Glutamatergic neuron (in vitro differentiated cells): ENCODE measurements at regions not wholly inside any gene's neighbourhood (a gene's known extent, or its start where the extent isn't known, plus 50 kb on each side); places are given as distances from the start of the nearest gene placed in this dataset.

ENCODE experiments used
- DNase-seq: peaks from one replicate; pipeline ENCODE4 v3.0.0; 2022
- H3K27ac Mint-ChIP-seq: one replicate; pipeline ENCODE4 v1.8.0; 2020; ENCODE audit warnings: mild to moderate bottlenecking, mixed read lengths, inconsistent platforms; ENCODE audit not compliant: unreplicated experiment
- H3K27me3 Mint-ChIP-seq: one replicate; pipeline ENCODE4 v1.8.0; 2020; ENCODE audit warnings: mild to moderate bottlenecking, moderate library complexity, mixed read lengths, inconsistent platforms; ENCODE audit not compliant: unreplicated experiment
- H3K36me3 Mint-ChIP-seq: one replicate; pipeline ENCODE4 v1.8.0; 2020; ENCODE audit warnings: mild to moderate bottlenecking, mixed read lengths, inconsistent platforms; ENCODE audit not compliant: unreplicated experiment
- H3K4me1 Mint-ChIP-seq: one replicate; pipeline ENCODE4 v1.8.0; 2020; ENCODE audit warnings: mild to moderate bottlenecking, low read depth, mixed read lengths, inconsistent platforms; ENCODE audit not compliant: unreplicated experiment
- H3K4me3 Mint-ChIP-seq: one replicate; pipeline ENCODE4 v1.8.0; 2020; ENCODE audit warnings: mild to moderate bottlenecking, mixed read lengths, inconsistent platforms; ENCODE audit not compliant: unreplicated experiment
- H3K9me3 Mint-ChIP-seq: one replicate; pipeline ENCODE4 v1.8.0; 2020; ENCODE audit warnings: mild to moderate bottlenecking, moderate library complexity, mixed read lengths, inconsistent platforms; ENCODE audit not compliant: unreplicated experiment
- TF ChIP-seq, protein P1 (sequence below): fragments of 200-600 bp; sonication (generic); IDR thresholded peaks from one replicate; pipeline ENCODE4 v1.5.0; 2021; ENCODE audit not compliant: partially characterized antibody, unreplicated experiment

- Mint-ChIP-seq H3K27me3 (no peaks in the 10 kb centered on the region), H3K9me3 (no peaks in the 10 kb centered on the region), H3K4me3 (no peak overlapping the region), H3K4me1 (peaks cover 14% of the 10 kb centered on the region), H3K36me3 (no peaks in the 10 kb centered on the region), H3K27ac (no peak overlapping the region)
- DNase-seq, result no peak
- TF ChIP-seq, protein P1, sequence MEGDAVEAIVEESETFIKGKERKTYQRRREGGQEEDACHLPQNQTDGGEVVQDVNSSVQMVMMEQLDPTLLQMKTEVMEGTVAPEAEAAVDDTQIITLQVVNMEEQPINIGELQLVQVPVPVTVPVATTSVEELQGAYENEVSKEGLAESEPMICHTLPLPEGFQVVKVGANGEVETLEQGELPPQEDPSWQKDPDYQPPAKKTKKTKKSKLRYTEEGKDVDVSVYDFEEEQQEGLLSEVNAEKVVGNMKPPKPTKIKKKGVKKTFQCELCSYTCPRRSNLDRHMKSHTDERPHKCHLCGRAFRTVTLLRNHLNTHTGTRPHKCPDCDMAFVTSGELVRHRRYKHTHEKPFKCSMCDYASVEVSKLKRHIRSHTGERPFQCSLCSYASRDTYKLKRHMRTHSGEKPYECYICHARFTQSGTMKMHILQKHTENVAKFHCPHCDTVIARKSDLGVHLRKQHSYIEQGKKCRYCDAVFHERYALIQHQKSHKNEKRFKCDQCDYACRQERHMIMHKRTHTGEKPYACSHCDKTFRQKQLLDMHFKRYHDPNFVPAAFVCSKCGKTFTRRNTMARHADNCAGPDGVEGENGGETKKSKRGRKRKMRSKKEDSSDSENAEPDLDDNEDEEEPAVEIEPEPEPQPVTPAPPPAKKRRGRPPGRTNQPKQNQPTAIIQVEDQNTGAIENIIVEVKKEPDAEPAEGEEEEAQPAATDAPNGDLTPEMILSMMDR, result no peak
These were observed 65.4 kb downstream of the SPATA31C2 start for GRCh38 chr9:88072831-88073375.

GRCh38 chr9:88071331-88071730 is 66.9 kb downstream of the SPATA31C2 start:
- no peaks in the 10 kb centered on the region for H3K9me3 Mint-ChIP-seq
- H3K27me3 Mint-ChIP-seq, result peaks cover 3% of the 10 kb centered on the region
- TF ChIP-seq, protein P1, result no peak
- H3K4me1 Mint-ChIP-seq, result peaks cover 9% of the 10 kb centered on the region
- no peaks in the 10 kb centered on the region for H3K36me3 Mint-ChIP-seq
- H3K4me3 Mint-ChIP-seq, result no peak overlapping the region
- no peak overlapping the region for H3K27ac Mint-ChIP-seq
- DNase-seq, result no peak

DNA sequence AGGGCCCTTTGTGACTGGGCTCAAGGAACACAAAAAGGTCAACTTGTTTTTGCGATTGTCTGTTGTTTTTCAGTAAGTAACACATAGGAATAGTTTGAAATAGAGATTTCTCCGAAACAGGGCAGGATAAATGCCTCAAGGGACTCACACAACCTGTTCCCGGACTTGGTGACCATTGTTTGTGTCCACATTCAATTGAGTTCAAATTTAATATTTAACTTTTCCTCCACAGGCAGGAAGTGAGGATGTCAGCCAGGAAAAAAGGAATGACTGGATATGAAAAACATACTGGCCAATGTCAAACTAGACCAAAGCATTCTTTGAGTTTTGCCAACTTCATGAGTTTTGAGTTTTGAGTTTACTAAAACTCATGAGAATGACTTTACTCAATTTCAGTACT is 72.7 kb downstream of the SPATA31C2 start:
- no peak for DNase-seq
- Mint-ChIP-seq H3K4me1 (no peaks in the 10 kb centered on the region), H3K36me3 (no peaks in the 10 kb centered on the region), H3K9me3 (no peaks in the 10 kb centered on the region), H3K4me3 (no peak overlapping the region), H3K27ac (no peak overlapping the region), H3K27me3 (peaks cover 3% of the 10 kb centered on the region)
- TF ChIP-seq, protein P1, result no peak

- no peak overlapping the region for H3K4me3 Mint-ChIP-seq
- H3K27ac Mint-ChIP-seq, result no peak overlapping the region
- DNase-seq, result no peak
- H3K27me3 Mint-ChIP-seq, result peaks cover 3% of the 10 kb centered on the region
- H3K9me3 Mint-ChIP-seq, result no peaks in the 10 kb centered on the region
- no peaks in the 10 kb centered on the region for H3K4me1 Mint-ChIP-seq
- TF ChIP-seq, protein P1, result no peak
- H3K36me3 Mint-ChIP-seq, result no peaks in the 10 kb centered on the region
These were observed 73.7 kb downstream of the SPATA31C2 start for GRCh38 chr9:88064554-88064953.

- H3K27me3 Mint-ChIP-seq, result peaks cover 3% of the 10 kb centered on the region
- H3K4me3 Mint-ChIP-seq, result no peak overlapping the region
- no peaks in the 10 kb centered on the region for H3K4me1 Mint-ChIP-seq
- no peaks in the 10 kb centered on the region for H3K36me3 Mint-ChIP-seq
- TF ChIP-seq, protein P1, result no peak
- H3K9me3 Mint-ChIP-seq, result no peaks in the 10 kb centered on the region
- H3K27ac Mint-ChIP-seq, result no peak overlapping the region
- DNase-seq, result no peak
These were observed 77.5 kb downstream of the SPATA31C2 start for GRCh38 chr9:88060746-88061145.
